ENCODE measurements at regions not wholly inside any gene's neighbourhood (a gene's known extent, or its start where the extent isn't known, plus 50 kb on each side); places are given as distances from the start of the nearest gene placed in this dataset.

DNA sequence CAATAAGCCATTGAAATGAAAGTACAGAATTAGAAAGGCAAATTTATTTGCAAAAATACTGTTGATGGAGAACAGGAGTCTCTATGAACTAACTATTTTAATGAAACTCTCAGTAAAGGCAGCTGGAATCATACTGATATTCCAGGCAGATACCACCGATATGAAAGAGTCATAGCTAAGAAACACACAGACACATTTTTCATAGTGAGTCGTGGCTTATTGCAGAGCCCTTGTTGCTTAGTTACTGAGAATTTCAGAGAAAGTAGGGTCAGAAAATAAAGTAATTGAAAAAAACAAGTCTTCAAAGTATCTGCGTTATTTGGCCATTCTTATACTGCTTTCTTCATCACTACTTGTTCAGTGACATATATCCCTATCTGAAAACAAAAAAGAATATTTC is 1890.9 kb downstream of the PCDH9 start:
- no peak for TF ChIP-seq YY1 (IDR thresholded peaks at IDR 0.05; ENCODE audit: insufficient read depth, insufficient read length)
- no peak for TF ChIP-seq SUZ12 (IDR thresholded peaks at IDR 0.05; ENCODE audit: extremely low read depth, insufficient read depth, insufficient read length)
- no peak for TF ChIP-seq ZNF274 (IDR thresholded peaks at IDR 0.05; ENCODE audit: low read depth, low read length)
